NCI-H128 (cell line): ENCODE measurements at regions not wholly inside any gene's neighbourhood (a gene's known extent, or its start where the extent isn't known, plus 50 kb on each side); places are given as distances from the start of the nearest gene placed in this dataset.

Experiments
- DNase-seq: peaks from one replicate; lab custom pipeline; 2025; ENCODE audit not compliant: unreplicated experiment; lab: John Stamatoyannopoulos, UW

DNA sequence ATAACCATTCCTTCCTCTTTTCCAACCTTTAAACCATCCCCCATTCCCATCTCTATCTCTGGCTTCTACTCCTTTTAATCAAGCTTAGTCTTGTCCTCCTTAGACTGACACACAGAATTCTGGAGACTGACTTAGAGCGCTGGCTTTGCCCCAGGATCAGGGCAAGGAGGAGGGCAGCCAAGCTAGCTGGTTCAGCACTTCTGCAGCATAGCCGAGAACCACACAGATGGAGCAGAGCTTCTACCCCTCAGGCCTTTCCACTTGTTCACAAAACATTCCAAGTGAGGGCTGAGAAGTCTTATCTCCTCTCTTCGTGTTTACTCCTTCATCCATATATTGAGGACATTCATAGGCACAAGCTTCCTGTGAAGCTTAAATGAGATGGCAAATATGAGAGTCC, 246.5 kb upstream of the PEX5L start:
- no peak for DNase-seq

GRCh38 chr3:180284331-180285110, 247.8 kb upstream of the PEX5L start:
- no peak for DNase-seq

DNA sequence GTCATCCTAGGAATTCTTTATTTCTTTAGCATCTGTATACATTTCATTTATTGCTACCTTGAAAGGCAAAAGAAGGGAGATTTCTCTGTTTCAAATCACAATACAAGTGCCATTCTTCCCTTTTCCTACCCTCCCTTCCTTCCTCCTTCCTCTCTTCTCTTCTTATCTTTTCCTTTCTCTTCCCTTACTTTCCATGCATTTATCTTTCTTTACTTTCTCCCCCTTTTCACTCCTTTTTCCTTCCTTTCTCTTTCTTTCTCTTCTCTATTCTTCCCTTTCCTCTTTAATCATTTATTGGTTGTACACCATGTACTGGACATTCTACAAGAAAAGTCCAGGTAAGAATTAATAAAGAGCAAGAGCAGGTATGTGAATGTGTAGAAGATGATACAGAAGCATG, 251.0 kb upstream of the PEX5L start:
- no peak for DNase-seq

GRCh38 chr3:180288816-180289215, 252.1 kb upstream of the PEX5L start:
- DNase-seq: no peak

- DNase-seq: no peak
Measured at GRCh38 chr3:180290300-180290699, 253.6 kb upstream of the PEX5L start.

GRCh38 chr3:180294282-180295027, 257.7 kb upstream of the PEX5L start:
- DNase-seq: no peak

GRCh38 chr3:180295811-180296210, 259.1 kb upstream of the PEX5L start:
- DNase-seq: no peak

DNA sequence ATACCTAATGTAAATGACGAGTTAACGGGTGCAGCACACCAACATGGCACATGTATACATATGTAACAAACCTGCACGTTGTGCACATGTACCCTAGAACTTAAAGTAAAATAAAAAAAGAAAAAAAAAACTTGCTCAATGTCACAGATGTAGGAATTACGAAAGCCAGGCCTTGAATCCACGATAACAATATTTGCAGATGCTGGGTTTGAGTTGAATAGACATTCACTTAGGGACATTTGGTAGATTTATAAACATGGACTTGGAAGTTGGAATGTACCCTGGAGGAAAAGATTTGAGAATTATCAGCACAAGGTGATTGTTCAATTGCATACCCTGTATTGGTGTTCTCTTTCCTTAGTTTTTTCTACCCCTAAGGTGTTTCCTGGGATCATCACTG, 260.2 kb upstream of the PEX5L start:
- no peak for DNase-seq

DNA sequence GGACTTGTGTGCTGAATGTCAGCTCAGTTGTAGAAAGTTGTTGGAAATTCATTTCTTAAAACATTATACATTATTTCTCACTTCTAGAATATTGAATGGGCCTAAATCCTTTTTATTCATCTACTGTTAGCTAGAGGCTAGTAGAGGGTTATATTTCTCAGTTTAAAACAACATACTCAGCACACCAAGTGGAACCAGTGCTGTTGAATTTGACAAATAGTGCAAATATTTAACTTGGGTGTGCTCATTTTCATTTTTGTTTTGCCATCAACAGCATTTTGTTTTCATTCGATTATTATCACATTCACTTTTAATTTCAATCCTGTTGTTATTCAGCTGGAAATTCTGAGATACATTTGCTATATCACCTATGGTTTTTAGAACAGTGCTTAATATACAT, 269.4 kb upstream of the PEX5L start:
- DNase-seq: no peak

GRCh38 chr3:180306691-180307090, 270.0 kb upstream of the PEX5L start:
- no peak for DNase-seq

- DNase-seq: no peak
Measured at GRCh38 chr3:180311242-180311641, 274.5 kb upstream of the PEX5L start.

- no peak for DNase-seq
Measured at GRCh38 chr3:180316321-180316720, 279.6 kb upstream of the PEX5L start.

- no peak for DNase-seq
Measured at GRCh38 chr3:180319461-180319860, 282.5 kb upstream of the TTC14 start.

- DNase-seq: no peak
Measured at GRCh38 chr3:180320631-180321030, 281.3 kb upstream of the TTC14 start.

- no peak for DNase-seq
Measured at GRCh38 chr3:180321534-180321933, 280.4 kb upstream of the TTC14 start.

DNA sequence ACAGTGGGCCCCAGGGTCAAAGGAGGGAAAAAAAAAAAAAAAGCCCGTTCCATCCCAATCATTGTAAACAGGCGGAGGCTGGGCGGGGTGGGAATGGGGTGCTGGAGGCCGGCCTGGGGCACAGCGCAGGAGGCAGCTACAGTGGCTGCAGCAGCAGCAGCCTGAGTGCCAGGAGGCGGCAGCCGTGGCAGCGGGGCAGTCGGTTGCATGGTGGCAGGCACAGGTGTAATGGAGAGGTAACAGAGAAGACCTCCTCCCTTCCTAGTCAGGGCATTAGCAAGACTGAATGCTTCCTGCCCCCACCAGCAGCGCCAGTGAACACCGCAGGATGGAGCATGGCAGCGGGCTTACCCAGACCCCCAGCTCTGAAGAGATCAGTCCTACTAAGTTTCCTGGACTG, 279.1 kb upstream of the TTC14 start:
- no peak for DNase-seq

- no peak for DNase-seq
Measured at GRCh38 chr3:180324791-180325190, 277.2 kb upstream of the TTC14 start.

GRCh38 chr3:180325533-180325932, 276.4 kb upstream of the TTC14 start:
- no peak for DNase-seq

DNA sequence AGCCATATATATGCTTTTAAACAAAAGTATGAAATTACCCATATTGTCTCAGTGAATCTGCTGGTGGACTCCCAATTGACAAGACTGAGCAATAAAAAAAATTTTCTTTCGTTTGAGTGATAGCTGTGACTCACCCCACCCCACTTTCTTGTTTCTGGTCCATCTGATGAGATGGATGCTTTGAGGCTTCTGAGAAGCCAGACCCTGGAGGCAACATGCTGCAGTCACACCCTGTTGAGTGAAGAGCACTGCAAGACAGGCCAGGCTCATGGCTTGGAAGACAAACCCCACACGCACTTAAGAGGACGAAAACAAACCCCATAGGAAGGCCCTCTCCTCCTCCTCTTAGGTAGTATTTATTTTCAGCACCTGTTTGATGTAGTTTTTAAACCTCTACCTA, 276.0 kb upstream of the TTC14 start:
- DNase-seq: no peak

- DNase-seq: no peak
Measured at GRCh38 chr3:180329187-180329586, 272.8 kb upstream of the TTC14 start.

GRCh38 chr3:180329847-180330246, 272.1 kb upstream of the TTC14 start:
- DNase-seq: no peak

GRCh38 chr3:180330440-180330839, 271.5 kb upstream of the TTC14 start:
- DNase-seq: no peak

GRCh38 chr3:180332608-180333007, 269.4 kb upstream of the TTC14 start:
- no peak for DNase-seq
